ENCODE measurements at regions not wholly inside any gene's neighbourhood (a gene's known extent, or its start where the extent isn't known, plus 50 kb on each side); places are given as distances from the start of the nearest gene placed in this dataset.

DNA sequence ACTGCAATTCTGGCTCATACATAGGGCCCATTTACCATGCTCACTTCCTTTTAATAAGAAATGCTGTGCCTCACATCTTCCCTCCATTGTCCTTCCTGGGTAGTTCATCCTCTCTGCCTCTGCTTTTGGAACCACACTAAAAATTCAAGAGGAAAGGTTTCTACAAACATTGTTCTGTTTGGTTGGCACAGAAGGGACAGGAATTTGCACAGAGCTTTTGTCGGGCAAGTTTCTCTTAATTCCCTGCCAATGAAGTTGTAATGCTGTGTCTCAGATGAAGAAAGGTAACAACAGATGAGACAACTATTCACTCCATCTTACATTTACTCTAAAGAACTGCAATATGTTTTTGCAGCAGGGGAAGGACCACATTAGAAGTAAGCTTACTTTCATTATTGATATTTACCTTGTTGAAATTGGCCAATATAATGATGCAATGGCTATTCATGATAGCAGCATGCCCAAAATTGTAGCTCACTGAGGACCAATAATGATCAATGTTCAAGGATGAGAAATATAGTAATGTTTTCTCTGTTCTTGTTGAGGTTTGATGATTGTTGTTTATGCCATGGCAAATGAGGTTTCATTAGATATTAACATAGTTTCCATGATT is 82.5 kb upstream of the HMHB1 start:
- no peak for DNase-seq

GRCh38 chr5:143723159-143723558 is 88.8 kb upstream of the HMHB1 start:
- DNase-seq, result no peak

GRCh38 chr5:143721925-143722324 is 90.0 kb upstream of the HMHB1 start:
- no peak for DNase-seq

GRCh38 chr5:143720689-143721088 is 91.3 kb upstream of the HMHB1 start:
- no peak for DNase-seq

DNA sequence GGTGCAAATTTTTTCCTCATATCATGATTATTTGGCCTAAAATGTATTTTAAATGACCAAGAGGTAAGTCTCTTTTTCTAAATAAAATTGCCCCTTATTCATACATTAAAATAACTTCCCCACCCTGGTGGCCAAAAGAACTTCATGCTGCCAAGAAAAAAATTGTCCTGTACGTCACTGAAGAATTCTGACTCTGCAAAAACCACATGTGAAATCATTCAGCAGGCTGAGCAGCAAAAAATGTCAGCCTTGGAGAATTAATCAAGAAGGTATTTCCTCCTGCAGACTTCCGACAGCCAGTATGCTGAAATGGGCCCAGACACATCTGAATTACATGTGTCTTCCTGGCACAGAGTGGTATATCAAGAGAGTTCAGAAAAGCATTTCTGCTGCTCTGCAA is 94.6 kb upstream of the HMHB1 start:
- no peak for DNase-seq

DNA sequence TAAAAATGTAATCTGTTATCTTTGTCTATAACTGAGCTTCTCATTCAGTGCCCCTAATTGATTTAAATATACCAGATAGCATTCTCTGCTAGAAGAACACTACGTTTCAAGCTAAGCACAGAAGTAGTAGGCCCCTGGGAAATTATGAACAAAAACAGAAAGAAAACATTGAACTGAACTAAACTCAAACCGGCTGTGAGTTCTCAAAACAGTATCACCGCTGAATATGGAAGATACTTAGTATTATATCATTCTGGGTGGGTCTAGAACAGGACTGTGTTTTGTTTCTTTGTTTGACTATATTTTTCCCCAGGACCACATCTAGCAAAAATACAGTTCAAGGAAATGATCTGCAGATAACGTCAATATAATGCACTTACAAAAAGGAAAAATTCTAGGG is 95.1 kb upstream of the HMHB1 start:
- DNase-seq, result no peak

DNA sequence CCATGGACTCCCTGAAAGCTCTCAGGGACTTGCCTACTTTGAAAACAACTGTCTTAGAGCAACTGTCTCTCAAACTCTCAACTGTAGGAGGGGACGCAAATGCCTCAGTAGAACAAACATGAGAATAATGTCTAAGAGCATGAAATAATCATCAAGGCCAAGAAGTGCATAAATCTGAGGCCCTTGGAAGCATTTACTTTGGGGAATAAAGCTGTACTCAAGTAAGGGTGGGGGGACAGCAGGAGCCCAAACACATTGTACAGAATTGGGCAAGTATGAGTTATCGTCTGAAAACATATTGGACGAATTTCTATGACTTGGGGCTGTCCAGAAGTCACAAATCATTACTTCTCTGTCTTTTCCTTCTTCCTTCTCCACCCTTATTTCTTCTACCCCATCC is 96.3 kb upstream of the HMHB1 start:
- DNase-seq, result no peak

- DNase-seq, result no peak
Measured at GRCh38 chr5:143714629-143715028, 97.3 kb upstream of the HMHB1 start.

DNA sequence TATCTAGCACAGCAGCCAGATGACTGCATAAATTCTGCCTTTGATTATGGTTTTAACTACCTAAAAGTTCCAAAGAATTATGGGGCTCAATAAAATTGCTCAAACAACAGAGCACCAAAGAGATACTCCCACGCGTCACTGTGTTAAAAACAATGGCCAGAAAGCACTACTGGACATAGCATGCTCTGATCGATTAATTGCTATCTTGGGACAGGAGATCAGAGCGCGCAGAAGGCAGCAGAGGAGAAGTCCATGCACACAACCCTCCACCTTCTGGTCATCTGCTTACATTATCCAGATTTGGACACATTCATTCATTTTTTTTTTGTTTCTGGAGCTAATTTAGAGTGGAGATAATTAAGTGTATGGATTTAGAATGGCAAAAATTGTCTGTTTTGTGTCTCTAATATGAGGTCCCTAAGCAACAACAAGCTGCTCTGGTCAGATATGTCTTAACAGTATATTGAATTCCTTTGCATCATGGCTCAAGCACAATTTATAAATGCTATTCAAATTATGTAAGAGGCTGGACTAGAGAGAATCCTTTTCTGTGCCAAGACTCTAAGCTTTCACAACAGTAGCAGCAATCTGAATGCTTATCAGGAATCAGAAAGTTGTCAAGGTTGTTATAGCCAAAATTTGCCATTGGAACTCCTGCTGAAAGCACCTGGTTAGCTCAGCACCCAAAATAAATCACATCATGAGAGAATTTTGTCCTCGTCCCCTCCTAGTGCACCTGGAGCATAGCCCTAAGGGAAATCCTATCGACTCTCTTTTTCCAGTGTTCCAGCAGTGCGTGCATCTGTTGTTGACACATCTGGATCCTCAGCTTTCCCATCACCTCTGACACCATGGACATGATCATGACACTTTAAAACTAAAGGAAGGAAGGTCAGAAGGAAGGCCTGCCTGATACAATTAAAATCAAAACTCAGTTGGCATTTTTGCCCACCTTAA is 98.6 kb upstream of the HMHB1 start:
- DNase-seq, result no peak

DNA sequence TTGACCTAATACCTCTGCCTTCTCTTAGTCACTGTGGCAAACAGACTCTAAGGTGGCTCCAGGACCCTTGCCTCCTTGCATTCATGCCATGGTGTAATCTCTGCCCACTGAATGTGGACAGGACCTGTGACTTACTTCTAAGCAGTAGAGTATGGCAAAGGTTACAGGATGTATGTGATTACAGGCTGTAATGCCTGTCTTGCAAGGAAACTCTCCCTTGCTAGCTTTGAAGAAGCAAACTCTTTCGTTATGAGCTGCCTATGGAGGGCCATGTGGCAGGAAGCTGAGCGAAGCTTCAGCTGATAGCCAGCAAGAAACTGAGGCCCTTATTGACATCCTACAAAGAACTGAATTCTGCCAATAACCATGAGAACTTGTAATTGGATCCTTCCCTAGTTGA is 103.3 kb upstream of the HMHB1 start:
- DNase-seq, result no peak

GRCh38 chr5:143707806-143708205 is 104.2 kb upstream of the HMHB1 start:
- no peak for DNase-seq

GRCh38 chr5:143705381-143705780 is 106.6 kb upstream of the HMHB1 start:
- DNase-seq, result no peak

- DNase-seq, result no peak
Measured at GRCh38 chr5:143703659-143704058, 108.3 kb upstream of the HMHB1 start.

DNA sequence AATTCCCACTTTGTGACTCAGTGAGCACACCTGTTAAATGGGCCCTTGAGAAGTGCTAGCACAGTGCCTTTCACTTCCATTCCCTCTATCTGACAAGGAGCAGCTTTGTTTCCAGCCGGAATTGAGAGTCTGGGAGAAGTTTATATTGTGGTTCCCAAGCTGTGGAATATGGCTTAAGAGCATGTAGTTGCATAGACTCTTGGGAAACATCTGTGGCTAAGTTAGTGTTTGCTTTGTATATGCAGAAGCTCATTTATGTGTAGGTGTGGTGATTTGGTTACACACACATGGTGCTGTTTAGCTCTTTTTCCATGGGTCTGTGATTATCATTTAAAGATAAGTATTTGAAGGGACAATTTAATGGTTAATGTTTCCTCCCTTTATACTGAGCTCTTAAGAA is 110.5 kb upstream of the HMHB1 start:
- DNase-seq, result no peak

DNA sequence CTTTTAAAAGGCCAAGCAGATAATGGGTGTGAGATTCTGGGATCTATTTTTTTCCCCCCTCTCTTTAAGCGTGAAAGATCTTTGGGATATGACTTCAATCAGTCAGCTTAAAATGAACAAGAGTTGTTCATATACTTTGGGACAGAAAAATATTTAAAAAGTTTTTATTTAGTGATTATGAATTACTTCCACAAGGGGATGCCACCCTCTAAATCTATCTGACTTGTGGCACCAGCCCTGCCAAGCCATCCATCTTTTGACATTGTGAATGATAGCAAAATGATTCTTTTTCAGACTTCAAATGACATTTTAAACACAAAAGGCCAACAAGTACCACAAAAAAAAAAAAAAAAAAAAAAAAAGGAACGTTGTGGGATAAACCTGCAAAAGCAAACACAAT is 111.0 kb upstream of the HMHB1 start:
- DNase-seq, result no peak

- DNase-seq, result no peak
Measured at GRCh38 chr5:143699121-143699520, 112.8 kb upstream of the HMHB1 start.

GRCh38 chr5:143698574-143698973 is 113.4 kb upstream of the HMHB1 start:
- DNase-seq, result no peak

DNA sequence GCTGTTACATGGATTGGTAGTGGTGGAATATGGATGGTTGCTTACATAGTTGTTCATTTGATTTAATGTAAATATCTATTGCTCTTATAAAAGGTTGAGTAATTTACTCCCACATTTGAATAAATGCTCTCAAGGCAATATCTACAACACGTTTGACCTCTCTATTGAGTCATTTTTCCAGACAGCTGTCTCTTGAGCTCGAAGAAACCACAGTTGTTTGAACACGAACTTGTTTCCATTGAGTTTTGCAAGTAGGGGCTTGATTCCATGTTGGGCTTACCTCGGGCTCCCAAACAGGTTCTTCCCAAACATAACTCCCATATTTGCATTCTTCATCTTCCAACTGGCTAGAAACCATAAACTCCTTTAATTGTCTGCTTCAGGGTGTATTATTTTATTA is 115.0 kb upstream of the HMHB1 start:
- no peak for DNase-seq

DNA sequence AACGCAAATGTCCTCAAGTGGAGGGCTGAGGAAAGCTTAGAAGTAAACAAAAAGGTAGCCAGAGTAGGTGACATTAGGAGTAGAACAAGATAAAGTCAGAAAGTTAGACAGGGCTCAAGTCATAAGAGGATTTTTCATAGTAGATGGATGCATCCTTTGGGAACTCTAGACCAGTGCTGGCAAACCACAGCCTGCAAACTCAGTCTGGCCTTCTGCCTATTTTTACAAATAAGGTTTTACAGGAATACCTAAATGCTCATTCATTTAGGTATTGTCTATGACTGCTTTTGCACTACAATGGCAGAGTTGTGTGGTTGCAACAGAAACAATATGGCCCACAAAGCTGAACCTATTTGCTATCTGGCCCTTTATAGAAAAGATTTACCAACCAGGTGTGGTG is 116.0 kb upstream of the HMHB1 start:
- no peak for DNase-seq

DNA sequence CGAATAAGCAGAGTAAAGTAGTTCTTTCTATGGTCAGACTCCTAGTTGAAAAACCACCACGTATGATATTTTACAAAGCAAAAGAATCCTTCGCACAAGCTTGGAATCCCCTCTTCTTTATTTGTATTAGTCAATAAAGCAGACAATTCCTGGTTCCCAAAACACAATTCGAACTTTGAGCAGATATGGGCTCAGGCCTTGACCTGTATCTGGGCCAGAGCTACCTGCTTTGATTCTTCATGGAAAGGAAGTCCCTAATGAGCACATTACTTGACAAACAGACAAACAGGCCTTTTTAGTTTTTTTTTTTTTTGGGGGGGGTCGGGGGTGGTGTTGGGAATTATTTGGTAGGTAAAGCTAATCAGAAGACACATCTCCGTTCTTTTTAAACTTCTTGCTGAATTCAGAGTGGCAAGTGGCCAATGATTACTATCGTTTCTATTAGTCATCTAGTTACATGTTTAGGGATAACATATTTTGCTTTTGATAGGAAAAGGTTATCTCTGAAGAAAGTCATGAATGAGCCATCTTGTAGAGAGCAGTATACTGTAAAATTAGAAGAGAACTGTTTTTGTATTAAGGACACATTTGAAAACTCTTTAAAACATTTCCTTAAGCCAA is 116.6 kb upstream of the HMHB1 start:
- no peak for DNase-seq

DNA sequence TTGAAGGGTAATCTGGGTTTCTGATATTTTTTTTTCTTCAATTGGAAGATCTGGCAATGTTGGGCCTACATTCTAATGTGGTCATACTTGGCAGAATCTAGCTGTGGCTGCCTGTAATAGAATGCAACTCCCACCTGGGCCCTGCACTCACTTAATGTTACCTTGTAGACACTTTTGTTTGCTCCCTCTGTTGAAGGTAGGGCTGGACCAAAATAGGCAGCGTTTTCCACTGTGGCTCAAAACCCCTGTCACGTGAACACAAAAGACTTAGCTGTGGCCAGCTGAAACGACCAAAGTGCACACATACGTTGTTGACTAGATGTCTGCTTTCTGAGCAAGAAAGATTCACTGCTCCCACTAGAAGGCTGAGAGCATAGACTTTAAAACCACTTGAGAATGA is 117.6 kb upstream of the HMHB1 start:
- no peak for DNase-seq

GRCh38 chr5:143693651-143694252 is 118.2 kb upstream of the HMHB1 start:
- DNase-seq, result no peak

DNA sequence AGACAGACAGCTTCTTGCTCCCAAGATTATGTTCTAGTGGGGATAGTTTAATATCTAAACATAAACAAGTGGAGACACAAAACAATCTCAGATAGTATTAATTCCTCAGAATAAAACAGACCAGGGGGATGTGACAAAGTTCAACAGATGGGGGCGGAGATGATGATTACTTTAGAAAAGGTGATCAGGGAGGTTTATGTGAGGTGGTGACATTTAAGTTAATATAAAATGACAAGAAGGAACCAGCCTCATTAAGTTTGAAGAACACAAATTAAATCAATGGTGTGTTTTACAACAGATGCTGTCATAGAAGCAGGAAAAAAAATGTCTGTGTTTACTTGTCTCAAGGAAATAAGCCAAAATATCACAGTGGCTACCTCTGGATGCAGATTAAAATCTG is 119.6 kb upstream of the HMHB1 start:
- no peak for DNase-seq

DNA sequence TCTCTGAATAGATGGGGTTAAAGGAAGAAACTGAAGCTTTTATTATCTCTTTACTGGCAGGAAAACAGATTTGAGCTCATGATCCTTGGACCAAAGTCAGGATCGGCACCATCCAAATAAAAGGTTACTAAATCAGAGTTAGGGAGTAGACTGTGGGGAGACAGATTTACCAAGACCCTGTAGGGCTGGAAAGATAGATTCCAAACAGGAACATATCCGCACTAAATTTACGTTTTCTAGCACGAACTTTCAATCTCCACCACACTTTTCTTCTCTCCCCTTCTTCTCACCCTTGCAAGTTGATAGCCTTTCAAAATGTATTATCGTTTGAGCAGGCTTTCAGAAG is 120.0 kb upstream of the HMHB1 start:
- no peak for DNase-seq

Data from CD4-positive, alpha-beta T cell treated with Interleukin-17A for 4 hours (primary cell).